Kidney (tissue), 13 donors: ENCODE measurements at regions not wholly inside any gene's neighbourhood (a gene's known extent, or its start where the extent isn't known, plus 50 kb on each side); places are given as distances from the start of the nearest gene placed in this dataset.

Source experiments
- DNase-seq, 5 donors: peaks; one replicate each; pipeline ENCODE4 v3.0.0-alpha.2; 2013 to 2020
- FAIRE-seq: peaks from 2 replicates; lab custom pipeline; 2012; peaks lifted over from hg19 to GRCh38; lab: Jason Lieb, UNC
- H3K27ac ChIP-seq, 2 donors: one replicate each; pipeline ENCODE4 v1.7.0; 2013; ENCODE audit warnings: low read depth in 2 of 2, low read length in 2 of 2, inconsistent platforms in 1 of 2
- H3K27me3 ChIP-seq: one replicate; pipeline ENCODE4 v1.7.1; 2013; ENCODE audit warnings: low read length, inconsistent platforms; ENCODE audit not compliant: control insufficient read depth, insufficient read depth
- H3K36me3 ChIP-seq, 3 donors: one replicate each; pipeline versions ENCODE4 v1.7.0 to v1.7.1; 2013; ENCODE audit warnings: low read length in 3 of 3, control low read depth in 1 of 3, inconsistent platforms in 1 of 3; ENCODE audit not compliant: insufficient read depth in 3 of 3, control insufficient read depth in 2 of 3
- H3K4me1 ChIP-seq, 3 donors: one replicate each; pipeline versions ENCODE4 v1.7.0 to v1.7.1; 2013; ENCODE audit warnings: low read length in 3 of 3, inconsistent platforms in 1 of 3, low read depth in 1 of 3; ENCODE audit not compliant: control insufficient read depth in 2 of 3, insufficient read depth in 2 of 3
- H3K4me3 ChIP-seq, 3 donors: one replicate each; pipeline versions ENCODE4 v1.7.0 to v1.8.1; 2013; ENCODE audit warnings: low read length in 3 of 3, control low read depth in 1 of 3, inconsistent platforms in 1 of 3
- H3K9ac ChIP-seq, 3 donors: one replicate each; pipeline versions ENCODE4 v1.7.0 to v1.7.1; 2013; ENCODE audit warnings: low read length in 3 of 3, control low read depth in 1 of 3, inconsistent platforms in 1 of 3
- H3K9me3 ChIP-seq, 3 donors: one replicate each; pipeline versions ENCODE4 v1.7.0 to v1.7.1; 2013; ENCODE audit warnings: low read length in 3 of 3, control low read depth in 1 of 3, inconsistent platforms in 1 of 3; ENCODE audit not compliant: control insufficient read depth in 2 of 3, insufficient read depth in 1 of 3
- intact Hi-C: fragments of 100-400 bp; cut with DNase I; formaldehyde crosslinking; loops from one replicate; pipeline ENCODE4 v1.11.1; 2022
- TF ChIP-seq, protein P1 (sequence below): IDR thresholded peaks from 3 replicates; pipeline ENCODE4 v1.5.1; 2012; ENCODE audit warnings: mild to moderate bottlenecking, moderate library complexity, borderline replicate concordance; ENCODE audit not compliant: insufficient read depth; ENCODE audit errors: extremely low read depth
- donor health status: control.
- donor health status: control.
- donor health status: control.
- donor health status: control.
- donor health status: control.
- donor health status: DM: yes; HTN: yes; CAD: no.
- donor health status: Normal renal cell carcinoma (clear cell type).

DNA sequence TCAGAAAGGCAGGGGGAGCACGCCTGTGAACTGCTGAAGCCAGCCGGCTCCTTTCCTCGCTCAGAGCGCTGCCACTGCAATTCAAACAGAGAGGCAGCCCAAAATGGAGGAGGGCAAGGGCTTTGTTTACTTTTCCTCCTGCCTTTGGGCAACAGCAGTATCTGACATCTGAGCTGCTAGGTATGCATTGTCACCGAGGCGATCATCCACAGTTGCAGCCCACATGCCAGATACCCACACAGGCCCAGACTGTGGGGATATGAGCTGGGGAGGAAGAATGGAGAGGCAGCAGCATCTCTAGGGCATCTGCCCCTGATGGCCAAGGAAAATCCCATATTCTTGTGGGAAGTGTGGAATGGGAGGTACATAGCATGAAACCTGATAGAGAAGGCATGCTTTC, 357.1 kb downstream of the BARHL2 start:
- H3K9me3 ChIP-seq = no peaks in the 10 kb centered on the region
- no peak overlapping the region for H3K9ac ChIP-seq
- no peak for FAIRE-seq
- intact Hi-C loops = no loop called here
- H3K4me3 ChIP-seq = no peak overlapping the region
- TF ChIP-seq, protein P1, sequence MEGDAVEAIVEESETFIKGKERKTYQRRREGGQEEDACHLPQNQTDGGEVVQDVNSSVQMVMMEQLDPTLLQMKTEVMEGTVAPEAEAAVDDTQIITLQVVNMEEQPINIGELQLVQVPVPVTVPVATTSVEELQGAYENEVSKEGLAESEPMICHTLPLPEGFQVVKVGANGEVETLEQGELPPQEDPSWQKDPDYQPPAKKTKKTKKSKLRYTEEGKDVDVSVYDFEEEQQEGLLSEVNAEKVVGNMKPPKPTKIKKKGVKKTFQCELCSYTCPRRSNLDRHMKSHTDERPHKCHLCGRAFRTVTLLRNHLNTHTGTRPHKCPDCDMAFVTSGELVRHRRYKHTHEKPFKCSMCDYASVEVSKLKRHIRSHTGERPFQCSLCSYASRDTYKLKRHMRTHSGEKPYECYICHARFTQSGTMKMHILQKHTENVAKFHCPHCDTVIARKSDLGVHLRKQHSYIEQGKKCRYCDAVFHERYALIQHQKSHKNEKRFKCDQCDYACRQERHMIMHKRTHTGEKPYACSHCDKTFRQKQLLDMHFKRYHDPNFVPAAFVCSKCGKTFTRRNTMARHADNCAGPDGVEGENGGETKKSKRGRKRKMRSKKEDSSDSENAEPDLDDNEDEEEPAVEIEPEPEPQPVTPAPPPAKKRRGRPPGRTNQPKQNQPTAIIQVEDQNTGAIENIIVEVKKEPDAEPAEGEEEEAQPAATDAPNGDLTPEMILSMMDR = no peak
- DNase-seq = peak in 4 of 5 donors; percentile 16 to 39 (median 30)
- no peaks in the 10 kb centered on the region for H3K36me3 ChIP-seq
- H3K27ac ChIP-seq = no peak overlapping the region
- H3K4me1 ChIP-seq = no peaks in the 10 kb centered on the region
- H3K27me3 ChIP-seq = no peaks in the 10 kb centered on the region

DNA sequence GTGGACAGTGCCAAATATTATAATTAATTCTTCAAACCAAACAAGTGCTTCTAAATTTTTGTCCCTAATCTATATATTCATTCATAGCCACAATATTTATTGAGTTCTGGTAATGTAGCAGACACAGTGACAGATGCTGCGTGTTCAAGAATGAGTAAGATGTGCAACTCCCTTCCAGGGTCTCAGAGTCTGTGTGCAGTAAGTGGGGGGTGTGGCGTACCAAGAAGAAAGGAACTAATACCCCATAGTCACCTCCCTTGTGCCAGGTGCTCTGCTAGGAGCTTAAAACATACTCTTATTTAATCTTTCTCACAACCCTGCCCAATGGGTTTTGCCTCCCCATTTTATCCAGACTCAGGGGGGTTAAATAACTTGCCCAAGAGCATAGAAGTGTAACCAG, 358.7 kb downstream of the BARHL2 start:
- Histone ChIP-seq H3K27ac (no peak overlapping the region), H3K9ac (no peak overlapping the region), H3K27me3 (no peaks in the 10 kb centered on the region), H3K9me3 (no peaks in the 10 kb centered on the region), H3K36me3 (no peaks in the 10 kb centered on the region), H3K4me1 (no peaks in the 10 kb centered on the region), H3K4me3 (no peak overlapping the region)
- intact Hi-C loops = no loop called here
- TF ChIP-seq, protein P1 = no peak
- FAIRE-seq (no peak), DNase-seq (no peak)

DNA sequence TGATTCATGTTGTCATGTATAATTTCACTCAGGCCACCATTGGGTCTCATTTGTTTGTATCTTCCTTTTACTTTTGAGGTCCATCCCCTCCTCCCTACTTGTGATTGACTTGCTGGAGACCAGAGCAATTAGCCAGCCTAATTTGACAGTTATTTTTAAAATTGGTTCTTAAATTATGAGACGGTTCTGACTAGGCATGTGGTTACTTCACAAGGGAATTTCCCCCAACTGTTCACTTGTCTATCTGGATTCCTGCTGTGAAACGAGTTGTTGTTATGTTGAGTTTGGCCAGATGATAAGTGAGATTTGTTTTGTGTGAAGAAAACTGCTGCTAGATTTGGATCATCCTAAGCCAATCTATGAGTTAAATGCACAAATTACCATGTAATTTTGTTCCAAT, 359.1 kb downstream of the BARHL2 start:
- no peak for DNase-seq
- Histone ChIP-seq H3K36me3 (no peaks in the 10 kb centered on the region), H3K9me3 (no peaks in the 10 kb centered on the region), H3K4me1 (no peaks in the 10 kb centered on the region), H3K27ac (no peak overlapping the region), H3K9ac (no peak overlapping the region), H3K4me3 (no peak overlapping the region), H3K27me3 (no peaks in the 10 kb centered on the region)
- TF ChIP-seq, protein P1 = no peak
- intact Hi-C loops = no loop called here
- no peak for FAIRE-seq

DNA sequence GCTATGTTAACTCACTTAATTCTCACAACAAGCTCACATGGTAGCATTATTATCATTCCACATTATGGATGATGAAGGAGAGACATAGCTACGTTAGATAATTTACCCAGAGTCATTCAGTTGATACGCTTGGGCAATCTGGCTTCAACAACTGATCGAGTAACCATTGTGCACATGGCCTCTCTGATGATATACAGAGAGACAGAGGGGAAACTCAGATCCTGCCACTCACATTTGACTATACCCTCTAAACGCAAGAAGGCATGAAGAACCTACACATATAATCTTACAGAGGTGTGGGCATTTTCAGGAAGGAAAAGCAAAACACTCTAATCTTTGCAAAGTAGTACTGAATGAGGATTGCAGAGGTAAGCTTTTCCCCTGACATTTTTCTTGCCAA, 360.1 kb downstream of the BARHL2 start:
- intact Hi-C loops = no loop called here
- no peak for FAIRE-seq
- TF ChIP-seq, protein P1 = no peak

More for the DNA sequence above, 360.1 kb downstream of the BARHL2 start:
- H3K4me1 ChIP-seq = no peaks in the 10 kb centered on the region
- H3K4me3 ChIP-seq = no peak overlapping the region
- no peak overlapping the region for H3K27ac ChIP-seq
- H3K9ac ChIP-seq = no peak overlapping the region
- DNase-seq = no peak
- H3K27me3 ChIP-seq = no peaks in the 10 kb centered on the region
- no peaks in the 10 kb centered on the region for H3K36me3 ChIP-seq
- H3K9me3 ChIP-seq = no peaks in the 10 kb centered on the region
